NOMO-1 (cell line): ENCODE measurements at regions not wholly inside any gene's neighbourhood (a gene's known extent, or its start where the extent isn't known, plus 50 kb on each side); places are given as distances from the start of the nearest gene placed in this dataset.
A peak's percentile ranks its signal among the peaks of the same experiment; 100 is the strongest.

Experiments used
- DNase-seq, 2 experiments: peaks; one replicate each; lab custom pipeline; 2025; ENCODE audit not compliant: unreplicated experiment in 2 of 2; lab: John Stamatoyannopoulos, UW

GRCh38 chr11:79794484-79795393 is 353.9 kb upstream of the TENM4 start:
- DNase-seq, result no peak

GRCh38 chr11:79794057-79794456 is 353.2 kb upstream of the TENM4 start:
- DNase-seq, result no peak

GRCh38 chr11:79786961-79787360 is 346.1 kb upstream of the TENM4 start:
- DNase-seq, result no peak

- no peak for DNase-seq
These were observed 343.0 kb upstream of the TENM4 start for GRCh38 chr11:79783833-79784232.

- DNase-seq, result no peak
These were observed 327.5 kb upstream of the TENM4 start for GRCh38 chr11:79768343-79768742.

- no peak for DNase-seq
These were observed 321.6 kb upstream of the TENM4 start for GRCh38 chr11:79762279-79762921.

GRCh38 chr11:79758325-79758724 is 317.5 kb upstream of the TENM4 start:
- no peak for DNase-seq

- DNase-seq, result no peak
These were observed 306.6 kb upstream of the TENM4 start for GRCh38 chr11:79747406-79747805.

GRCh38 chr11:79744941-79745340 is 304.1 kb upstream of the TENM4 start:
- no peak for DNase-seq

- no peak for DNase-seq
These were observed 301.3 kb upstream of the TENM4 start for GRCh38 chr11:79742176-79742575.

- no peak for DNase-seq
These were observed 298.8 kb upstream of the TENM4 start for GRCh38 chr11:79739591-79739990.

GRCh38 chr11:79727221-79727620 is 286.4 kb upstream of the TENM4 start:
- DNase-seq, result no peak

- no peak for DNase-seq
These were observed 279.3 kb upstream of the TENM4 start for GRCh38 chr11:79720115-79720514.

GRCh38 chr11:79708319-79708932 is 267.6 kb upstream of the TENM4 start:
- DNase-seq, result peak in 1 of 2 experiments; percentile 27

GRCh38 chr11:79705648-79706047 is 264.8 kb upstream of the TENM4 start:
- DNase-seq, result no peak

GRCh38 chr11:79702303-79702702 is 261.5 kb upstream of the TENM4 start:
- DNase-seq, result no peak

GRCh38 chr11:79699246-79699645 is 258.4 kb upstream of the TENM4 start:
- no peak for DNase-seq

- DNase-seq, result no peak
These were observed 257.1 kb upstream of the TENM4 start for GRCh38 chr11:79697905-79698304.

GRCh38 chr11:79694368-79694767 is 253.5 kb upstream of the TENM4 start:
- DNase-seq, result no peak

GRCh38 chr11:79691445-79691844 is 250.6 kb upstream of the TENM4 start:
- DNase-seq, result no peak

GRCh38 chr11:79686703-79687419 is 246.0 kb upstream of the TENM4 start:
- DNase-seq, result peak; percentile 1 to 27
